Upper lobe of right lung (tissue), 1 donor: ENCODE measurements at regions not wholly inside any gene's neighbourhood (a gene's known extent, or its start where the extent isn't known, plus 50 kb on each side); places are given as distances from the start of the nearest gene placed in this dataset.

Experiments
- ATAC-seq: fragments of 200-7000 bp; cut with Tn5 transposase; one replicate; pipeline ENCODE4 v1.9.1; 2020; ENCODE audit warnings: mild to moderate bottlenecking, moderate library complexity
- DNase-seq: peaks from one replicate; pipeline ENCODE4 v3.0.0-alpha.2; 2020
- H3K27ac ChIP-seq: fragments of 200-600 bp; one replicate; pipeline ENCODE4 v1.8.0; 2022
- H3K27me3 ChIP-seq: fragments of 200-600 bp; one replicate; pipeline ENCODE4 v1.8.0; 2022; ENCODE audit warnings: mild to moderate bottlenecking
- H3K36me3 ChIP-seq: fragments of 200-600 bp; one replicate; pipeline ENCODE4 v1.8.0; 2022
- H3K4me1 ChIP-seq: fragments of 200-600 bp; one replicate; pipeline ENCODE4 v1.8.0; 2022
- H3K4me3 ChIP-seq: fragments of 200-600 bp; one replicate; pipeline ENCODE4 v1.8.0; 2022; ENCODE audit warnings: mild to moderate bottlenecking
- H3K9me3 ChIP-seq: fragments of 200-600 bp; one replicate; pipeline ENCODE4 v1.8.0; 2022
- CTCF ChIP-seq: fragments of 200-600 bp; IDR thresholded peaks from one replicate; pipeline ENCODE4 v1.8.0; 2022; ENCODE audit warnings: antibody characterized with exemption
- intact Hi-C: fragments of 100-400 bp; cut with DNase I; formaldehyde crosslinking; loops from one replicate; pipeline ENCODE4 v1.11.0; 2022
- donor health status: DM: no; HTN: yes; CAD: no; lungs with severe emphysema.

DNA sequence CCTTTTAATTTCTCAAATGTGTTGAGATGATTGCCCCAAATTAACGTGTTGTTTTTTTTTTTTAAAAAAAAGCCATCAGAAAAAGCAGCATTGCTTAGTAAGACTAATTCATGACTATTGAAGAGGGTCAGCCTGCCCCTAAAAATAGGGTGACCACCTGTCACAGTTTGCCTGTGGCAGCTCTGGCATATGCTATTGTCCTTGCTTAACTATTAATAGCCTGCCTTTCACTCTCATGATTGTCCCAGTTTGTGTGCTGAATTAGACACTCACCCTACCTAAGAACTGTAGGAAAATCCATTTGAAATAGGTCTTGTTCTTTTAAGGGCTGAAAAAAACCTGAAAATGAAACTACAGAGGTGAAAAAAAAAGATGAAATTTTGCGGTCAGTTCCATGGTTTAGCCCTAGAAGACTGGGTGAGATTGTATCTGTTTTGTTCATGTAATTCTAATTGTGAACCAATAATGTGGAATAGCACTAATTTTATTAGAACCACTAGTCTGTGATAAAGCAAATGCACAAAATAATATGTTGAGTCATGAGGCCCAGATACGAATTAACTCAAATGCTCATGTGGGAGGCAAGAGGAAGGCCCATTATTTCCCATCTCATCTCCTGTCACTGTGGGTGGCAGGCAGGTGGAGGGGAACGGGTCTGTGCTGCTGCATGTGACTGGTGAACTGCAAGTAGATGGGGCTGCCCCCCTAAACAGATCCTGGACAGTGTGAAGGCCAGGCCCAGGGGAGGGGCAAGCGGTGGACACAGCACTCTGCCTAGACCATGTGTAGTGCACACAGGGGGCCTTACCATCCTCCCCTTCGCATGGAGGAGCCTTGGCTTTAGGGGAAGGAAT is 265.4 kb upstream of the NFE2L3 start:
- TF ChIP-seq CTCF = no peak
- no peaks in the 10 kb centered on the region for H3K36me3 ChIP-seq

GRCh38 chr7:25887266-25887665 is 264.7 kb upstream of the NFE2L3 start:
- peaks cover 66% of the 10 kb centered on the region for H3K27me3 ChIP-seq
- no peaks in the 10 kb centered on the region for H3K36me3 ChIP-seq
- no peak for DNase-seq
- no peak for ATAC-seq
- no peak overlapping the region for H3K27ac ChIP-seq
- no peaks in the 10 kb centered on the region for H3K4me1 ChIP-seq
- no peak overlapping the region for H3K4me3 ChIP-seq
- no peaks in the 10 kb centered on the region for H3K9me3 ChIP-seq
- TF ChIP-seq CTCF = no peak
- intact Hi-C loops = no loop called here

More for the DNA sequence above, 265.4 kb upstream of the NFE2L3 start:
- intact Hi-C loops = no loop called here
- Histone ChIP-seq H3K4me3 (no peak overlapping the region), H3K27ac (no peak overlapping the region), H3K27me3 (peaks cover 72% of the 10 kb centered on the region), H3K9me3 (no peaks in the 10 kb centered on the region), H3K4me1 (no peaks in the 10 kb centered on the region)
- ATAC-seq = no peak
- DNase-seq = no peak

- H3K27me3 ChIP-seq = peaks cover 59% of the 10 kb centered on the region
Observed at GRCh38 chr7:25887795-25888559, 264.0 kb upstream of the NFE2L3 start.

DNA sequence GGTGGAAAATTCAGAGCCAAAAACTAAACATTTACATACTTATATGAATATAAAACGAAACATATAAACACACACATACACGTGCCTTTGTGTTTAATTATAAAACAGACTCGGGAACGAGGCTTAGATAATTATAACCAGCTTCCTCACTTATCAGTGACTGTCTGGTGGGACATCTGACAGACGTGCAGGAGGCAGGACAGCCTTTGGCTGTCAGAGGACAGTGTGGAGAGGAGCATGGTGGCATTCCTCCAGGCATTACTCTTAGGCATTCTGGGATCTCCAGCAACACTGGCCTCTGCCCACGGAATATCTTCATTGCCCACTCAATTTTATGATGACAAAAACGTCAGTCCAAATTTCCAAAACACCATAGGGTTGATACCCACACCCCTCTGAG is 262.2 kb upstream of the NFE2L3 start:
- intact Hi-C loops = loop anchor here (5.0 to 10.0 kb wide), 3 partner anchors 175 to 1275 kb away; partner anchors contain the start of gene HOXA9
- ATAC-seq (no peak), DNase-seq (no peak)
- Histone ChIP-seq H3K4me1 (peaks cover under 1% of the 10 kb centered on the region), H3K27ac (no peak overlapping the region), H3K9me3 (no peaks in the 10 kb centered on the region), H3K4me3 (no peak overlapping the region), H3K36me3 (no peaks in the 10 kb centered on the region), H3K27me3 (peaks cover 41% of the 10 kb centered on the region)
- TF ChIP-seq CTCF = no peak

More at GRCh38 chr7:25887795-25888559, 264.0 kb upstream of the NFE2L3 start:
- no peak for TF ChIP-seq CTCF
- DNase-seq = no peak
- no peak for ATAC-seq
- Histone ChIP-seq H3K36me3 (no peaks in the 10 kb centered on the region), H3K4me3 (no peak overlapping the region), H3K27ac (no peak overlapping the region), H3K4me1 (no peaks in the 10 kb centered on the region), H3K9me3 (no peaks in the 10 kb centered on the region)
- intact Hi-C loops = no loop called here

DNA sequence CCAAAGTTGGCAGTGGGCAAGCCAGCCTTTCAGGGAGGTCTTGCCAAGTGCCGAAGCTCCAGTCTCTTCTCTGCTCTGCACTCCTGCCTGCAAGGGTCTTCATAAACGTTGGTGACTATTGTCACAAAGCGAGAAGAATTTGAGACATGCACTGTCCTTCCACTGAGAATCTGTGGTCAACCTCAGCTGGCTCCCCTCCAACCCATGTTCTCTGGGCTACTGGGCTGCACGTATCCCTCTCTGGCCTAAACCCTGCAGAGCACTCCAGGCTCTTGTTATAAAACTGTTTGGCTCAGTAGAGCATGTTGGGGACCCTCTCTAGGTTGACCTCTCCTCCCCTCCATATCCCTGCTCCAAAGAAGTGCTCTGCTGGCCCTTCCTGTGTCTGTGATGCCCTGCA is 260.4 kb upstream of the NFE2L3 start:
- intact Hi-C loops = loop anchor here (5.0 to 10.0 kb wide), 3 partner anchors 173 to 1273 kb away; partner anchors contain the start of gene HOXA9
- no peak overlapping the region for H3K27ac ChIP-seq
- ATAC-seq (no peak), DNase-seq (no peak)
- no peaks in the 10 kb centered on the region for H3K36me3 ChIP-seq
- H3K4me3 ChIP-seq = no peak overlapping the region
- H3K27me3 ChIP-seq = peaks cover 34% of the 10 kb centered on the region
- no peak for TF ChIP-seq CTCF
- H3K4me1 ChIP-seq = peaks cover 3% of the 10 kb centered on the region
- H3K9me3 ChIP-seq = no peaks in the 10 kb centered on the region
